ENCODE measurements at regions not wholly inside any gene's neighbourhood (a gene's known extent, or its start where the extent isn't known, plus 50 kb on each side); places are given as distances from the start of the nearest gene placed in this dataset.
"Not testable (repeated sequence)": the region's sequence is repeated elsewhere in the genome, so short reads cannot be mapped to it uniquely, and the experiment has no call there.

DNA sequence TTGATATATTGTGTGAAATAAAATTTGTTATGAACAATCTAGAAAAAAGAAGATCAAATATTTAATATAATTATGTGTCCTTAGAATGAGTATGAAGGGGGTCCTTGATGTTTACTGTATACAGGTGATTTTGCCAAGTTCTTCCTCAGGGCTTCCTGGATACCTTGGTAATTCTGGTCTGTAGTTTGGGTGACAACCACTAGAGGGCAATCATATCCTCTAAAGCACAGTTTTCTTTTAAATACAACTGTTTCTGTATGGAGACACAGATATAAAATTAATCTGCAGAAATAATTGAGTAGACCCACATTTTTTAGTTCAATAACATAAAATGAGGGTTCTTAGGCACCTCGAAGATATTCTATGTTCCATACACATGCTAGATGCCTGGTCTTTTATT is 157.7 kb downstream of the SPANXN1 start:
- Histone ChIP-seq H3K4me2 (ENCODE audit: low read length) (no peak overlapping the region), H3K4me1 (ENCODE audit: control insufficient read depth, low read length) (no peaks in the 10 kb centered on the region), H3K79me2 (ENCODE audit: control insufficient read depth, low read length) (no peaks in the 10 kb centered on the region), H3K27ac (ENCODE audit: low read depth, low read length) (no peak overlapping the region), H4K20me1 (ENCODE audit: control insufficient read depth, insufficient read depth, low read depth, low read length) (no peaks in the 10 kb centered on the region), H3K27me3 (ENCODE audit: control insufficient read depth, low read length) (no peaks in the 10 kb centered on the region), H3K9me3 (ENCODE audit: control insufficient read depth, insufficient read depth, low read length) (no peaks in the 10 kb centered on the region), H3K4me3 (ENCODE audit: low read length) (no peak overlapping the region), H3F3A (ENCODE audit: control insufficient read depth, insufficient read depth) (no peaks in the 10 kb centered on the region), H3K9me2 (replicated peaks; ENCODE audit: control insufficient read depth, low read length) (no peaks in the 10 kb centered on the region), H3K36me3 (ENCODE audit: control insufficient read depth, low read length) (no peaks in the 10 kb centered on the region)
- TF ChIP-seq, protein P1, sequence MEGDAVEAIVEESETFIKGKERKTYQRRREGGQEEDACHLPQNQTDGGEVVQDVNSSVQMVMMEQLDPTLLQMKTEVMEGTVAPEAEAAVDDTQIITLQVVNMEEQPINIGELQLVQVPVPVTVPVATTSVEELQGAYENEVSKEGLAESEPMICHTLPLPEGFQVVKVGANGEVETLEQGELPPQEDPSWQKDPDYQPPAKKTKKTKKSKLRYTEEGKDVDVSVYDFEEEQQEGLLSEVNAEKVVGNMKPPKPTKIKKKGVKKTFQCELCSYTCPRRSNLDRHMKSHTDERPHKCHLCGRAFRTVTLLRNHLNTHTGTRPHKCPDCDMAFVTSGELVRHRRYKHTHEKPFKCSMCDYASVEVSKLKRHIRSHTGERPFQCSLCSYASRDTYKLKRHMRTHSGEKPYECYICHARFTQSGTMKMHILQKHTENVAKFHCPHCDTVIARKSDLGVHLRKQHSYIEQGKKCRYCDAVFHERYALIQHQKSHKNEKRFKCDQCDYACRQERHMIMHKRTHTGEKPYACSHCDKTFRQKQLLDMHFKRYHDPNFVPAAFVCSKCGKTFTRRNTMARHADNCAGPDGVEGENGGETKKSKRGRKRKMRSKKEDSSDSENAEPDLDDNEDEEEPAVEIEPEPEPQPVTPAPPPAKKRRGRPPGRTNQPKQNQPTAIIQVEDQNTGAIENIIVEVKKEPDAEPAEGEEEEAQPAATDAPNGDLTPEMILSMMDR (IDR thresholded peaks at IDR 0.05; ENCODE audit: low read depth, low read length, poor library complexity, severe bottlenecking), result peak; percentile 48
- TF ChIP-seq EZH2phosphoT487 (IDR thresholded peaks at IDR 0.05; ENCODE audit: borderline replicate concordance, low read length), result no peak

- no peak for TF ChIP-seq EZH2phosphoT487 (IDR thresholded peaks at IDR 0.05; ENCODE audit: borderline replicate concordance, low read length)
- TF ChIP-seq, protein P1 (IDR thresholded peaks at IDR 0.05; ENCODE audit: low read depth, low read length, poor library complexity, severe bottlenecking), result no peak
- Histone ChIP-seq H3K36me3 (ENCODE audit: control insufficient read depth, low read length) (no peaks in the 10 kb centered on the region), H3K79me2 (ENCODE audit: control insufficient read depth, low read length) (no peaks in the 10 kb centered on the region), H3F3A (ENCODE audit: control insufficient read depth, insufficient read depth) (no peaks in the 10 kb centered on the region), H3K9me3 (ENCODE audit: control insufficient read depth, insufficient read depth, low read length) (no peaks in the 10 kb centered on the region), H3K9me2 (replicated peaks; ENCODE audit: control insufficient read depth, low read length) (no peaks in the 10 kb centered on the region), H3K4me3 (ENCODE audit: low read length) (no peak overlapping the region), H3K4me2 (ENCODE audit: low read length) (no peak overlapping the region), H3K27me3 (ENCODE audit: control insufficient read depth, low read length) (no peaks in the 10 kb centered on the region), H3K4me1 (ENCODE audit: control insufficient read depth, low read length) (no peaks in the 10 kb centered on the region), H4K20me1 (ENCODE audit: control insufficient read depth, insufficient read depth, low read depth, low read length) (no peaks in the 10 kb centered on the region), H3K27ac (ENCODE audit: low read depth, low read length) (no peak overlapping the region)
Observed at GRCh38 chrX:145410622-145411021, 163.3 kb downstream of the SPANXN1 start.

DNA sequence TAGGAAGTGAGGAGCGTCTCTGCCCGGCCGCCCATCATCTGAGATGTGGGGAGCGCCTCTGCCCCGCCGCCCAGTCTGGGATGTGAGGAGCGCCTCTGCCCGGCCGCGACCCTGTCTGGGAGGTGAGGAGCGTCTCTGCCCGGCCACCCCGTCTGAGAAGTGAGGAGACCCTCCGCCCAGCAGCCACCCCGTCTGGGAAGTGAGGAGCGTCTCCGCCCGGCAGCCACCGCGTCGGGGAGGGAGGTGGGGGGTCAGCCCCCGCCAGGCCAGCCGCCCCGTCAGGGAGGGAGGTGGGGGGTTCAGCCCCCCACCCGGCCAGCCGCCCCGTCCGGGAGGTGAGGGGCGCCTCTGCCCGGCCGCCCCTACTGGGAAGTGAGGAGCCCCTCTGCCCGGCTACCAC is 188.9 kb downstream of the SPANXN1 start:
- H4K20me1 ChIP-seq (ENCODE audit: control insufficient read depth, insufficient read depth, low read depth, low read length); H3K4me3 ChIP-seq (ENCODE audit: low read length); H3K4me1 ChIP-seq (ENCODE audit: control insufficient read depth, low read length); H3K27ac ChIP-seq (ENCODE audit: low read depth, low read length); H3F3A ChIP-seq (ENCODE audit: control insufficient read depth, insufficient read depth); H3K9me2 ChIP-seq (replicated peaks; ENCODE audit: control insufficient read depth, low read length); H3K27me3 ChIP-seq (ENCODE audit: control insufficient read depth, low read length); H3K9me3 ChIP-seq (ENCODE audit: control insufficient read depth, insufficient read depth, low read length); H3K36me3 ChIP-seq (ENCODE audit: control insufficient read depth, low read length); H3K4me2 ChIP-seq (ENCODE audit: low read length); H3K79me2 ChIP-seq (ENCODE audit: control insufficient read depth, low read length): not testable (repeated sequence)

- Histone ChIP-seq H3K9me2 (replicated peaks; ENCODE audit: control insufficient read depth, low read length) (no peaks in the 10 kb centered on the region), H3F3A (ENCODE audit: control insufficient read depth, insufficient read depth) (no peaks in the 10 kb centered on the region), H4K20me1 (ENCODE audit: control insufficient read depth, insufficient read depth, low read depth, low read length) (no peaks in the 10 kb centered on the region), H3K27me3 (ENCODE audit: control insufficient read depth, low read length) (no peaks in the 10 kb centered on the region), H3K27ac (ENCODE audit: low read depth, low read length) (no peak overlapping the region), H3K9me3 (ENCODE audit: control insufficient read depth, insufficient read depth, low read length) (no peaks in the 10 kb centered on the region), H3K4me3 (ENCODE audit: low read length) (no peak overlapping the region), H3K79me2 (ENCODE audit: control insufficient read depth, low read length) (no peaks in the 10 kb centered on the region), H3K4me2 (ENCODE audit: low read length) (no peak overlapping the region), H3K36me3 (ENCODE audit: control insufficient read depth, low read length) (no peaks in the 10 kb centered on the region), H3K4me1 (ENCODE audit: control insufficient read depth, low read length) (no peaks in the 10 kb centered on the region)
- TF ChIP-seq, protein P1 (IDR thresholded peaks at IDR 0.05; ENCODE audit: low read depth, low read length, poor library complexity, severe bottlenecking), result no peak
- TF ChIP-seq EZH2phosphoT487 (IDR thresholded peaks at IDR 0.05; ENCODE audit: borderline replicate concordance, low read length), result no peak
Observed at GRCh38 chrX:145464650-145465049, 217.3 kb downstream of the SPANXN1 start.

Measured in DOHH2 (cell line).